GM21619 (cell line): ENCODE measurements at regions not wholly inside any gene's neighbourhood (a gene's known extent, or its start where the extent isn't known, plus 50 kb on each side); places are given as distances from the start of the nearest gene placed in this dataset.
"Not testable (repeated sequence)": the region's sequence is repeated elsewhere in the genome, so short reads cannot be mapped to it uniquely, and the experiment has no call there.

Experiments
- ATAC-seq: cut with Tn5 transposase; IDR thresholded peaks from one replicate; pipeline ENCODE4 v1.9.1; 2021; ENCODE audit not compliant: unreplicated experiment

DNA sequence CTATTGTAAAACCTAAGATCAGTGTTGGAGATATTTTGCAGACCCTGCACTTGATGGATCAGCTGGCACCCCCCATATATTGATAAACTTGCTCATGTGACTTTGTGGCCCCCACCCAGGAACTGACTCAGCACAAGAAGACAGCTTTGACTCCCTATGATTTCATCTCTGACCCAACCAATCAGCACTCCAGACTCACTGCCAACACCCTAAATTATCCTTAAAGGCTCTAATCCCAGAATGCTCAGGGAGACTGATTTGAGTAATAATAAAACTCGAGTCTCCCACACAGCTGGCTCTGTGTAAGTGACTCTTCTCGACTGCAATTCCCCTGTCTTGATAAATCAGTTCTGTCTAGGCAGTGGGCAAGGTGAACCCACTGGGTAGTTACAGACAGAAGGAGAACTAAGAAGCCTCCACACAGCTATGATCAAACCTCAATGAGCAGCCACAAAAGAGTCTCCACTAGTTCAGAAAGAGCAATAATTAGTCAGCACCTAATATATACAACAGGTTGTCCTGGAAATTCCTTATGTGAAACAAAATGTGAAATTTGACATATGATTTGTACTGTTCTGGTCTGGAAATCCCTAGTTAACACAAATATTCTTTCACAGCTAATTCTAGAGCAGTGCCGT, 52.2 kb downstream of the ACTL7B start:
- no peak for ATAC-seq

DNA sequence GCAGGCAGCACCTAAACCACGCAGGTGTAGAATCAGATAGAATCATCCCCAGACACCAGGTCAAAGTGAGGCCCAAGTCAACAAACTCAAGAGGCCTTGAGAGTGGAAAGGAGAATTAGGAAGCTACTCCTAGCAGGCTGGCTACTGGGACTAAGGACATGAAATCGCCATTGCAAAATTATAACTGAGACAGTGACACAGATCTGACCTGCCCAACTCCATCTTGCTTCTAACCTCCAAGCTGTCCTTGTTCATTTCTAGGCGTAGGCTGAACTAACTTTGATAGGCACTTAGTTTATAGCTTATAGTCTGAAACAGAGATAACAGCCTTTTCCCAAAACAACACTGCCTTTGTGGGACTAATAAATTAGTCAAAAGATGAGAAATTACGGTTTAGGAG, 52.8 kb downstream of the ACTL7B start:
- no peak for ATAC-seq

DNA sequence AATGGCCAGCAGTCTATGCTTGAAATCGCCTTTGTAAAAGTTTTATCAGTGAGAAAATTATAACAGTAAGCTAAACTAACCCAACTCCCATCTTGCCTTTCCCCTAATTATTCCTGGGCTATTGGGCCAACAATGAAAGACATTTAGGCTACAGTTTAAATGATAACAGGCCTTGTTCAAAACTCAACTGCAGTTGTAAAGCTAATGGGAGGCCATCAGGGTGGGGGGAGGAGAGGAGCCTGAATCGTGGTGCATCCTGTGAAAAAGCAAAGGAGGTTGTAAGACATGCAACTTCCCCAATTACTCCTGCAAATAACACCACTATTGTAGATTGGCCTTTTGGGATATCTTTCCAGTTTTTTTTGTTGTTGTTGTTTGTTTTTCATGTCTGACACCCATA, 53.8 kb downstream of the ACTL7B start:
- ATAC-seq = no peak

DNA sequence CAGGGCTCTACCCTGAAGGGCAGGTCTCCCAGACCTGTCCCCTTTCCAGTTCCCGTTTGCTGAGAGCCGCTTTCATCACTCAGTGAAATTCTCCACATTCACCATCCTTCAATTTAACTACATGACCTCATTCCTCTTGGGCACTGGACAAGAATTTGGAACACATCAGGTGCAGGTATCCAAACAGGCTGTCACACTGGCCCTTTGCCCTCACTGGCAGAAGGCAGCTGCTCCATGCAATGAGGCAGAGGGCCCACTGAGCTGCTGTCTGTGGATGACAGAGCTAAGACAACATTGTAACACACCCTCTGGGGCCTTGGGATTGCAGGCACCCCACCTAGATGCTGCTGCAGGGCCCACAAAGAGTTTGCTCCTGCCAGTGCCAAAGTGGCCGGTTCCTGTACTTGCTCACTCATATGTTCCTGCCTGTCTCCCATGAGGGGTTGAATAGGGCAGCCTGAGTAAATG, 55.1 kb downstream of the ACTL7B start:
- no peak for ATAC-seq

DNA sequence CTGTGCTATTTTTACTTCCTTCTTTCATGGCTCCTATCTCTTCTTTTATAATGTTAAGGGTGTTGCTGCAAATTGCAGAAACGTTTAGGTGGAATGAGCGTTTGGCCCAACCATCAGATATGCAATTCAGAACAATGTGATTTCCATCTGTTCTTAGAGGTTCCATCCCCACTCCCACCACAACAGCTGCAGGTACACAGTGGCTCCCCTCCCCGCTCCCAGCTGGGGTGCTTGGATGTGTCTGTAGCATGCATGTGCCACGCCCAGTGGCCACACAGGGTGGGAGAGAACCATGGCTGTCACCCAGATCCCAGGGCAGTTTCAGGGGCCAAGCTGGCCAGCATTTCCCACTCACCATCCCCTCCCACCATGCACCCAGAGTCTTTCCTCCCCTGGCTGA, 62.2 kb downstream of the ACTL7B start:
- ATAC-seq = no peak

DNA sequence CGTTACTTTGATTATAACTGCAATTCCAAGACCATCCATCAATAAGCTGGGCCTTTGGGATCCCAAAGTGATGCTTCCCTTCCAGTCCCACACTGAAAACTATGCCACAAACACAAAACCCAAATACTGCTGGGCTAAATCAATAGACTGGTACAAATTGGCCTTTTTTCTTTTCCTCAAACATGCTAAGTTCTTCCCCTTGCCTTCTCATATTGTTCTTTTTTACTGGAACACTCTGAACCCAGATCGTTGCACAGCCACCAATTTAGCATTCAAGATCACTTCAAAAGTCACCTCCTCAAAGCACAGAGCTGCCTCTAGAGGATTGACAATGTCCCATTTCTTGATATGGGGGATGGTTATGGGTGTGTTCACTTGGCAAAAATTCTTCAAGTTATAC, 66.0 kb downstream of the ACTL7B start:
- ATAC-seq = no peak

DNA sequence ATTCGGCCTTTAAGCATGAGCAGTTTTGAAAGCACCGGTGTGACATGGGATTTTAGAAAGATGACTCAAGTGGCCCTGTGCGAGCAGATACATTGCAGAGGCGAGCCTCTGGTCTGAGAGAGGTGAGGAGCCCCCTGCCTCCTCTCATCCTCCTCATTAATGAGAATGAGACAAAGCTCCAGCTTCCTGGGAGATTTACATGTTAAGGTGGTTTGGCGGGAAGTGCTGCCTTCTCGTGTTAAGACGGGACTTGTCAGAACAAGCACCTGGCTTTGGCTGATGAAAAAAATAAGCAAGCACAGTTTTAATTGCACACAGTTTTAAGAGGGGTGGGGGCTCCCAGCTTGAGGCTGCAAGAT, 68.1 kb downstream of the ACTL7B start:
- ATAC-seq = no peak

DNA sequence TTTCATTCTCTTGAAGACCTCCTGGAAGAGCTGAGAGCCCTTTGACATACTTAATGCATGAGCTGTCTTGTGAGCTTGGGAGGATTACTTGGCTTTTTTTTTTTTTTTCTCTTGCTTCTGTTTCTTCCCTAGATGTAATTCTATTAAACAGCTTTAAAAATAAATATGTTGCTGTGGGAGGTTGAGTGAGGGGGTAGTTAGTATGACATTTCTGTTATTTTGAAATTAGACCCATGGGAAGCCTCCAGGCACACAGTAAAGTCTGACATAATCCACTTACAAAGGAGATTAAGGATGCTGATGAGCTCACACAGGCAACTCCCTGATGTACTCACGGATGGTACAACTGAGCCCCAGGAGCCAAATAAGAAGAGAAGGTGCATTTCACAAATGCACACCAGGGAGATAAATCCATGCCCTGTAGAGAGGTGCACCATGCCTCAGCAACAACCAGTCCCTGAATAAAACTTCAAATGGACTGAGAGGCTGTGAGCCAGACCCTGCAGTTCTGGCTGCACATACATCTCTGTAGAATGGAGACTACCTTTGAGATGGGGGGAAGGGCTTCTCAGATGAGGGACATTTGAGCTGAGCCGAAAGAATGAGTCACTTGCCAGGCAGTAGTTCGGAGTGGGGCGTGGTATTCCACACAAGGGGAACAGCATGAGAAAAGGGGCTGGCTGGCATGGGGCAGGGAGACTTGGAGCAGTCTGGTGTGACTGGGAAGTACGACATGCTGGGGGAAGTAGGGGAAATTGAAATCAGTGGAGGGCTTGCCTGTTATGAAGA, 68.7 kb downstream of the ACTL7B start:
- ATAC-seq = no peak

DNA sequence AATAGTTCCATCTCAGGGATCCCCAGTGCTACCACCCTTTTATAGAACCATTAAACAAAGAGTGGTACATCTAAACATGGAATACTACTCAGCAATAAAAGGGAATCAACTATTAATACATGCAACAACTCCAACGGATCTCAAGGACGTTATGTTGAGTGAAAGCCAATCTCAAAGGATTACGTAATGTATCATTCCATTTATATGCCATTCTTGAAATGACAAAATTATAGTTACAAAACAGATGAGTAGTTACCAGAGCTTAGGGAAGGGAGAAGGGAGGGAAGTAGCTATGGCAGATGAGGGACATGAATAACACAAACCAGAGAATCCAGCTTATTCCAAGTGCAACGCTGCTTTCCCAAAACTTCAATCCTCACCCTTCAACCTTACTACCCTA, 69.5 kb downstream of the ACTL7B start:
- ATAC-seq = no peak

DNA sequence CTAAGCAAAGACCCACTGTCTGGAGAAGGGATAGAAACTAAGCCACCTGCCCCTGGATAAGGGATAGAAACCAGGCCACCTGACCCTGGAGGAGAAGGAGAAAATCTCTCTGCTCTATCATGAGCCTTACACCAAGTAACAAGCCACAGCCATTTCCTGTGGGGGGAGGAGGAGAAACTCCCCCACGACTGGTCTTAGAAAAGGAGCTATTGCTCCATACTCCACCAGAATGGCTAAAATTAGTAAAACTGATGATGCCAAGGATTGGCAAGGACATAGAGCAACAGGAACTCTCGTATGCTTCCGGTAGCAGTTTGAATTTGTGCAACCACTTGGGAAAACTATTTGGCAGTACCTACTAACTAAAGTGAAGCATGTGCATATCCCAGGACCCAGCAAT, 70.8 kb downstream of the ACTL7B start:
- no peak for ATAC-seq

DNA sequence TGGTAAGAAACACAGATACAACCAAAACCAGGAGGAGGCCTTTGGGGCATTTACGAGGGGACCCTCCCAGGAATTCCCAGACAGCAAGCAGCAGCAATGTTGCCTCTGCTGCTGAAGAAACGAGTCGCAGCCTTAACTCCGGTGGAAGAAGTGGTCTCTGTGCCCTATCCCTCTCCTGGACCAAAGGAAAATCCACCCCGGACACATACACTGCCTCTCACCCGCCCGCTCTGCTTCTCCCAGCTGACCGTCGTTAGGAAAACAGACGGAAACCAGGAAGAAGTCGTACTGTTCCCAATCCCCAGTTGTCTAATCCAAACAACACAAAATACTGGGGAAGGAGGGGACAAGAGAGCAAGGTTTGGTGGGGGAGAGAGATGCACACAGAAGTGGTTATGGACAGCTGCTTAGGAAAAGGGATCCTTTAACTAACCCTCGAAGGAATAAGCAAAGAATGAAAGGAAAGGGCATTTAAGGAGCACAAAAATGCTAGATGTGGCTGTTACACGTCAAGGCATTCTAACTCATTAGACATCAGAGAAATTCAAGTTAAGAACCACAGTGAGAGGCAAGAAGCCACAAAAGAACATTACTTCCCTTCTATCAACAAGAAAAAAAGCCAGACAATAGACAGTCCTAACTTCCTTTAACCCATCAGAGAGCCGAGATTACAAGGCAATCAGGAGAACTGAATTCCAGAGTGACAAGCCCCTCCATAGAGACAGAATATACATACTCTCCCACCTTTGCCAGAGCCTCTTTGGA, 71.9 kb downstream of the ACTL7B start:
- no peak for ATAC-seq

DNA sequence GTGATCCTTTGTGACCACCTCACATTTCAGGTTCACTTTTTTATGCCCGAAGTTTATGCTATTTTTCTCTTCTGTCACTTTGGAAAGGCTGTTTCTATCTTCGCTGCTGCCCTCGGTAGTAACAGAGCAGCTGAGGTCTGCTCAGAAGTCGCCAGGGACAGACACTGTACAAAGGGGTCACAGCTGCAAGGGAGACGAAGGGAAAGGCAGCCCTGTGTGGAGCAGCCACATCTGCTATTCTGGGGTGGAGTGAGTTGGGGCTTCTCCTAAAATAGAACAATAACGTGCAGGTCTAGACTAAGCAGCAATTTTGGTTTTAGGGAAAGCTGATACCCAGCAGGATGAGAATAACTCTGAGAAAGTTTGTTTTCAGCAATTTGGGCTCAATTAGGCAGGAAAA, 72.5 kb downstream of the ACTL7B start:
- no peak for ATAC-seq

DNA sequence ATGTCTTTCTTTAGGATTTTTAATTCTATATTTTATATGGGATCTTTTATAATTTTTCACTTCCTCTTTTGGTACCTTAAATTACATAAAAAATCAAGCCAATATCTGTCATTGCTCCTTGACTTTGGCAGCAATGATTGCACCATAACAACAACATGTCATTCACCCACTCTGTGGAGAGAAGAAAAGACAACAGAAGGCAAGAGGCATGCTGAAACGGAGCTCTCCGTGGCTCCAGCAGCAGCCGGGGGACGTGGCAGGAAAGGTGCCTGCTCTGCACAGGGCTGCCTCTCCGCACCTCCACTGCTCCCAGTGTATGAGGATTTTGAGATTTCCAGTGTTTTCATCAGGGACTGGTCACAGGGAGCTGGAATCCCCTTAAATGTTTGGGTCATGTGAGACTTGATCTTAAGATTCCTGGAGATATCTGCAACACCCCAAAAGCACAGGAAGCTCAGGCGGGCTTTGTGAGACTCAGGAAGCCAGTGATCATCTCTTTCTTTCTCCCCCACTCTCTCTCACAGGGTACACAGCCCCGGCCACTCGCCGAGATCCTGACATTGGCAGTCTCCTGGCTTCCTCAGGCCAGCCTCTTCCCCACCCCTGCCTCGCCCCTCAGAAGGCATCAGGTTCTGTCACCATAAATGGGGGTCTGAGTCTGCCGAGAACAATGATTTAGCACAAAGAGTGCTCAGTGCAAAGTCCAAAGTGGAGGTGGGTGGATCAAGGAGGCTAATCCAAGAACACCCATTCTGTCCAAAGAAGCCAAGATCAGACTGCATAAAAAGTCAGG, 74.6 kb downstream of the ACTL7B start:
- no peak for ATAC-seq

DNA sequence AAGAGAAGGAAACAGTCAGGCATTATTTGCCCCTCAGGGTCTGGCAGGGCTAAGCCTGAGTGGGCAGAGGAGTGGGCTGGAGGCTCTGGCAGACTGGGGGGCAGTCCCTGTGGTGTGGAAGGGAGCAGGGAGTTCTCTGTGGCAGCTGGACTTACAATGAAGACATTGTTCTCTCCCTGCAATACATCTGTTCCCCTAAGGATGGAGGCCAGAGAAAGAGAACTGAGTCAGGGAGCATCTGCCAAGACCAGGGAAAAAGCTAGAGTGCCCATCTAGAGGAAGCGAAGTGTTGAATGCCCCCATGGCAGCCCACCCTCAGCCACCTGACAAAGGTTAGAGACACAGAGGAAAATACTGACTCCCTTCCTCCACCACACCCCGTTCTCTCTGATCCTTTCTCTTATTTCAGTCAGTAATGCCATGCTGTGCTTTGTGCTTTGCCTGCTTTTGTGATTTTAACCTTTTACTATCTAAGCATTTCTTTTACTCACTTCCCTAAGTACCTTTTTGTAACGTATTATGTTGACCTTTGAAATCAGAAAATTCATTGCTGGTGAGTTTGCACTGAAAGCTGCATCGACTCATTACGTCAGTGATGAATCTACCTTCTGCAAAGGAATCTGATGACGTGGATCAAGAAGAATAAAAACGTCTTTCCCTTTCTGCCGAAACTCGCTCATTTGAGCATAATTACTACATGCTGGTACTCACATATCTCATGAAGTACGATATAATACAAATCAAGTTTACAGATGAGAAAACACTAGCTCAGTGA, 76.0 kb downstream of the ACTL7B start:
- ATAC-seq = no peak

DNA sequence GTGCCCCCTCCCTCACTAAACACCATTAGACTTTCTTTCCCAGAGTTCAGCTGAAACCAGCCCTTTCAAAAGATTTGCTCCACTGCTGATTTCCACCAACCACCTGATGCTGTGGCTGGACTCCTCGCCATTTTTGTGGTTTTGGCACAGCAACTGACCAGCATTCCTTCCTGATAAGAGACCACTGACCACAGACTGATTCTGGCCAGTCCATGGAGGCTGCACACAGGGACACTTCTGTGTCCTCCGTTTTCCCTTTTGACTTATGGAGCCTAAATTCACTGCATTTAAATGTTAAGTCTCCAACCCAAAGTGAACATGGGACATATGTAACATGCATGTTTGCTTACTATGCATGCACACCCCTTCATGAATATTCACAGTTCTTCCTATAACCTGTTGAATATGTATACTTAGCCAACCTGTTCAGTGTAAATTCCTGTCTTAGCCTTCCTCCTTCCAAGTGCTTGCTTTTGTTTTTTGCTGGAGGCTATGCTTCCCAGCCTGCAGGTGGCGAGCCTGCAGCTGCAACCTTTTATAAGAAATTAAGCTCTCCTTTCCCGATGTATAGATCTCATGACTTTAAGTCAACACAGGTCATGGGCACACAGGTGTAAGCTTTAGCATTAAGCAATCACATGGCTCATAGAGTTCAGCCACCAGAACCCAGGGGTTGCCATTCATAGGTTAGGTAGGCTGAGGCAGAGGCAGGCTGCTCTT, 78.7 kb downstream of the ACTL7B start:
- ATAC-seq = no peak

DNA sequence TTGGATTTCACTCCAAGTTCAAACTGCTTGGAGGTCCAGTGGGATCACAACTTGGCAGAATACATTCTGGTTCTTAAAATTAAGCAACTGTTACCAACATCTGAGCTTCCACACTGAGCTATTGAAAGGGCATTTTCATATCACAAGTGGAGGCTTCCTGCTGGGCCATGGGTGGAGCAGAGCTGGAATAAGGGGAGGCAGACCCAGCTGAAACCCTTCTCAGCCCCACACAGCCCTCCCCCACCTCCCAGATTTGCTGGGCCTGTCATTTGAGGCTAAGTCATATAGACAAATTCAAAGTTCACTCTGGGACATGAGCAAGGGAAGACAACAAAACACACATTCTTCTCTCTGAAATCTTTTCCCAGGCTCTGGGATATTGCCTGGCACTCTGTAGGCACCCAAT, 79.9 kb downstream of the ACTL7B start:
- ATAC-seq = no peak

DNA sequence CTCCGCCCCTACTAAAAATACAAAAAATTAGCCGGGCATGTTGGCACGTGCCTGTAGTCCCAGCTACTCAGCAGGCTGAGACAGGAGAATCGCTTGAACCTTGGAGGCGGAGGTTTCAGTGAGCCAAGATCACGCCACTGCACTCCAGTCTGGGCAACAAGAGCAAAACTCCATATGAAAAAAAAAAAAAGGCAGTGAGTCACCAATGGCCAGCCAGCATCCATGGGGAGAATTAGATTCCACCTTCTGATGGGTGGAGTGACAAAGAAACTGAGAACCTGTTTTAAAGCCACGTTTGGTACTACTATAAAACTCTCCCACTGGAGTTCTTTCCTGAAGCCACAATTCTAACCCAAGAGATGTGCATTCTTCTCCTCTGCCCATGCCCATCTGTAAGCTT, 81.7 kb downstream of the ACTL7B start:
- not testable (repeated sequence) for ATAC-seq

DNA sequence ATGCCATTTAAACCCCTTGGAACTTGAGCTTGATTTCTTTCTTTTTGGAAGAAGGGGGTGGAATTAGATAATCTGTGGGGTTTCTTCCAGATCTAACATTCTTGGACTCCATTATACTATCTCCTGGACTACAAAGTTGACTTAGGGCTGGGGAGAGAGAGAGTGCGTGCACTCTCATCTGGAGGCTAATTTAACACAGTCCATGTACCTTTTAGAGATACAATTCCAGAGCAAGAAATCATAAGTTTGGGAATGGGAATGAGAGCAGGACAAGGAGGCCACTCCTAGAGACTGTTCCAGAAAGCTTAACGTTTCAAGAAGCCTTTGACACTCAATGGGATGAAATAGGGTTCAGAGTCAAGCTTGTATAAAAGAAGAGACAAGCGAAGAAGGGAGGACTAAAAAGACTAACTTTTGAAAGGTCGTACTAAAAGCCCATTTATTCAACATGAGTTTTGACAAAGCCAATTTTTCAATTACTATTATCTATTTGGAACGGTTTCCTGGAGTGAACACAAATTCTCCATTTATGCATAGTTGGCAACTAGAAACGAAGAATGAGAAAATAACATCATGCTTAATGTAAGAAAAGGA, 83.4 kb downstream of the ACTL7B start:
- no peak for ATAC-seq

DNA sequence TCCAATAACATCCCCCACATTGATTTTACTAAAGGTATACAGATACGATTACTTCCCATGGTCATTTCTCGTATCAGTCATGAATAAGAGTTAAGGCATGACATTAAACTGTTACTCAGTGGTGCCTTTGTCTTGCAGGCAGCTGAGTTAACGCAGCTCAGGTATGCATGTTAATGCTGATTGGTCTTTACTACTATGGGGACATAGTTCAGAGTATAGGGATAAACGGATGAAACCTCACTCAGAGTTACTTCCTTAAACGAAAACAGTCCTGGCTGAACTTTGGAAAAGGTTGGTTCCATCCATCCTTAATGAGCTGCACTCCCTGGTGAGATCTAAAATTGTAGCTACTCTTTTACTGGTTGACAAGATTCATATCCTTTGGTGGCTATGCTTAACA, 87.0 kb downstream of the ACTL7B start:
- no peak for ATAC-seq
